GM23338 (cell line): ENCODE measurements at regions not wholly inside any gene's neighbourhood (a gene's known extent, or its start where the extent isn't known, plus 50 kb on each side); places are given as distances from the start of the nearest gene placed in this dataset.

Experiments used
- ATAC-seq: fragments of 200-7000 bp; cut with Tn5 transposase; 3 replicates; pipeline ENCODE4 v1.9.1; 2020
- DNase-seq: peaks from one replicate; pipeline ENCODE4 v3.0.0-alpha.2; 2015; ENCODE audit warnings: low spot score
- H2AFZ ChIP-seq: fragments of 200-600 bp; sonication (generic); 2 replicates; pipeline ENCODE4 v1.8.0; 2016; ENCODE audit warnings: antibody characterized with exemption, mild to moderate bottlenecking, moderate library complexity
- H3F3A ChIP-seq: fragments of 200-600 bp; sonication (generic); replicated peaks from 2 replicates; pipeline ENCODE4 v1.8.0; 2017; ENCODE audit warnings: antibody characterized with exemption, mixed run types, low read depth
- H3K27ac ChIP-seq: fragments of 200-600 bp; sonication (generic); 2 replicates; pipeline ENCODE4 v1.6.1; 2016; ENCODE audit warnings: low read depth
- H3K27me3 ChIP-seq: fragments of 200-600 bp; sonication (generic); 2 replicates; pipeline ENCODE4 v1.8.0; 2016; ENCODE audit warnings: mild to moderate bottlenecking, mixed run types, moderate library complexity; ENCODE audit not compliant: insufficient read depth
- H3K36me3 ChIP-seq: fragments of 200-600 bp; sonication (generic); 2 replicates; pipeline ENCODE4 v1.8.0; 2016; ENCODE audit warnings: mild to moderate bottlenecking; ENCODE audit not compliant: insufficient read depth
- H3K4me1 ChIP-seq: fragments of 200-600 bp; sonication (generic); 2 replicates; pipeline ENCODE4 v1.8.0; 2016; ENCODE audit warnings: mild to moderate bottlenecking, moderate library complexity; ENCODE audit not compliant: insufficient read depth
- H3K4me2 ChIP-seq: fragments of 200-600 bp; sonication (generic); 2 replicates; pipeline ENCODE4 v1.7.1; 2017; ENCODE audit warnings: mixed run types
- H3K4me3 ChIP-seq: fragments of 200-600 bp; sonication (generic); 2 replicates; pipeline ENCODE4 v1.6.1; 2016; ENCODE audit warnings: mixed run types
- H3K79me2 ChIP-seq: fragments of 200-600 bp; sonication (generic); replicated peaks from 2 replicates; pipeline ENCODE4 v1.8.0; 2017; ENCODE audit warnings: mild to moderate bottlenecking; ENCODE audit not compliant: insufficient read depth
- H3K9me2 ChIP-seq: fragments of 200-600 bp; sonication (generic); 2 replicates; pipeline ENCODE4 v1.8.0; 2017; ENCODE audit not compliant: insufficient read depth
- H4K20me1 ChIP-seq: fragments of 200-600 bp; sonication (generic); replicated peaks from 2 replicates; pipeline ENCODE4 v1.8.0; 2017; ENCODE audit warnings: mild to moderate bottlenecking; ENCODE audit not compliant: insufficient read depth
- H3K27ac Mint-ChIP-seq: 2 replicates; pipeline ENCODE4 v1.8.0; 2020; ENCODE audit warnings: inconsistent platforms, mild to moderate bottlenecking, moderate library complexity, mixed read lengths
- H3K27me3 Mint-ChIP-seq: 3 replicates; pipeline ENCODE4 v1.8.0; 2022; ENCODE audit warnings: low read depth, mild to moderate bottlenecking, moderate library complexity, mixed read lengths, inconsistent platforms; ENCODE audit not compliant: insufficient read depth, poor library complexity
- H3K36me3 Mint-ChIP-seq: 3 replicates; pipeline ENCODE4 v1.8.0; 2021; ENCODE audit warnings: low read depth, mild to moderate bottlenecking, inconsistent platforms, moderate library complexity, mixed read lengths
- H3K4me1 Mint-ChIP-seq: 3 replicates; pipeline ENCODE4 v1.8.0; 2020; ENCODE audit warnings: mild to moderate bottlenecking, inconsistent platforms, mixed read lengths
- H3K4me3 Mint-ChIP-seq: 3 replicates; pipeline ENCODE4 v1.8.0; 2021; ENCODE audit warnings: moderate library complexity, mild to moderate bottlenecking, inconsistent platforms, mixed read lengths
- H3K9me3 Mint-ChIP-seq: 3 replicates; pipeline ENCODE4 v1.8.0; 2020; ENCODE audit warnings: moderate library complexity, mild to moderate bottlenecking, inconsistent platforms, mixed read lengths
- CREB1 ChIP-seq: fragments of 250-450 bp; sonication (Bioruptor Pico); IDR thresholded peaks from 2 replicates; pipeline ENCODE4 v1.5.0; 2020; ENCODE audit warnings: low read depth, mild to moderate bottlenecking, moderate library complexity
- EZH2 ChIP-seq: fragments of 200-600 bp; sonication (generic); IDR thresholded peaks from one replicate; pipeline ENCODE4 v1.8.0; 2017; ENCODE audit warnings: antibody characterized with exemption, mild to moderate bottlenecking, low read depth; ENCODE audit not compliant: unreplicated experiment
- EZH2phosphoT487 ChIP-seq: fragments of 200-600 bp; sonication (generic); IDR thresholded peaks from one replicate; pipeline ENCODE4 v1.8.1; 2018; ENCODE audit warnings: antibody characterized with exemption; ENCODE audit not compliant: unreplicated experiment
- NANOG ChIP-seq: IDR thresholded peaks from 2 replicates; pipeline ENCODE4 v1.6.1; 2016; ENCODE audit warnings: antibody characterized with exemption, borderline replicate concordance
- POLR2AphosphoS5 ChIP-seq: IDR thresholded peaks from 2 replicates; pipeline ENCODE4 v1.6.1; 2016; ENCODE audit warnings: antibody characterized with exemption, low read depth
- STAT1 ChIP-seq: IDR thresholded peaks from one replicate; pipeline ENCODE4 v1.6.1; 2016; ENCODE audit warnings: antibody characterized with exemption; ENCODE audit not compliant: unreplicated experiment
- ZNF114 ChIP-seq: fragments of 250-450 bp; sonication (Bioruptor Pico); IDR thresholded peaks from 2 replicates; pipeline ENCODE4 v1.5.0; 2020; ENCODE audit warnings: mild to moderate bottlenecking, moderate library complexity
- ZNF331 ChIP-seq: fragments of 250-450 bp; sonication (Bioruptor Pico); IDR thresholded peaks from 2 replicates; pipeline ENCODE4 v1.5.0; 2020; ENCODE audit warnings: low read depth, mild to moderate bottlenecking, moderate library complexity
- TF ChIP-seq, protein P1 (sequence below): fragments of 250-450 bp; sonication (Bioruptor Pico); IDR thresholded peaks from 2 replicates; pipeline ENCODE4 v1.5.0; 2020; ENCODE audit warnings: mild to moderate bottlenecking, moderate library complexity
- TF ChIP-seq, protein P2 (sequence below): IDR thresholded peaks from 2 replicates; pipeline ENCODE4 v1.6.1; 2016; ENCODE audit warnings: antibody characterized with exemption
- TF ChIP-seq, protein P3 (sequence below), 2 experiments: fragments of 200-600 bp in 1 of 2; sonication (generic) in 1 of 2; conservative IDR thresholded peaks; 2 replicates each; pipeline versions ENCODE4 v1.5.1 to v1.6.1; 2016 to 2017; ENCODE audit warnings: antibody characterized with exemption in 2 of 2, low read depth in 2 of 2, mild to moderate bottlenecking in 2 of 2, moderate library complexity in 1 of 2

DNA sequence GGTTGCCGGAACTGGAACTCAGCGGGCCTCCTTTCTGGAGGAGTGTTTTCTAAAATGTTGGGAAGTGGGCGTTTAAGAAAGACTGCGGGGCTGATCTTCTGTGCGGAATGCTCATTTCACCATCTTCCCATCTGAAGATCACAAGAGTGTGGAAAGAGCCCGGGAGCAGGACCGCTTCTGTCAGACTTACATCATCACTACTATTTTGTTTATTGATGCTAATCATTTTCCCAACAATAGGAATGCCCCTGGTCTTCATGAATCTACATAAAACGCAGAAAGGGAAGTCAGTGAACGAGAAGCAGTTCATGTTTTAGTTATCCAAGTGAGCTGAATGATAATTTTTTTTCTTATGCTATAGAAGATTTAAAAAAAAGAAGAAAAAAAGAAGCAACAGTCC lies 447.8 kb upstream of the MKI67 start (continued):
- TF ChIP-seq, protein P1, sequence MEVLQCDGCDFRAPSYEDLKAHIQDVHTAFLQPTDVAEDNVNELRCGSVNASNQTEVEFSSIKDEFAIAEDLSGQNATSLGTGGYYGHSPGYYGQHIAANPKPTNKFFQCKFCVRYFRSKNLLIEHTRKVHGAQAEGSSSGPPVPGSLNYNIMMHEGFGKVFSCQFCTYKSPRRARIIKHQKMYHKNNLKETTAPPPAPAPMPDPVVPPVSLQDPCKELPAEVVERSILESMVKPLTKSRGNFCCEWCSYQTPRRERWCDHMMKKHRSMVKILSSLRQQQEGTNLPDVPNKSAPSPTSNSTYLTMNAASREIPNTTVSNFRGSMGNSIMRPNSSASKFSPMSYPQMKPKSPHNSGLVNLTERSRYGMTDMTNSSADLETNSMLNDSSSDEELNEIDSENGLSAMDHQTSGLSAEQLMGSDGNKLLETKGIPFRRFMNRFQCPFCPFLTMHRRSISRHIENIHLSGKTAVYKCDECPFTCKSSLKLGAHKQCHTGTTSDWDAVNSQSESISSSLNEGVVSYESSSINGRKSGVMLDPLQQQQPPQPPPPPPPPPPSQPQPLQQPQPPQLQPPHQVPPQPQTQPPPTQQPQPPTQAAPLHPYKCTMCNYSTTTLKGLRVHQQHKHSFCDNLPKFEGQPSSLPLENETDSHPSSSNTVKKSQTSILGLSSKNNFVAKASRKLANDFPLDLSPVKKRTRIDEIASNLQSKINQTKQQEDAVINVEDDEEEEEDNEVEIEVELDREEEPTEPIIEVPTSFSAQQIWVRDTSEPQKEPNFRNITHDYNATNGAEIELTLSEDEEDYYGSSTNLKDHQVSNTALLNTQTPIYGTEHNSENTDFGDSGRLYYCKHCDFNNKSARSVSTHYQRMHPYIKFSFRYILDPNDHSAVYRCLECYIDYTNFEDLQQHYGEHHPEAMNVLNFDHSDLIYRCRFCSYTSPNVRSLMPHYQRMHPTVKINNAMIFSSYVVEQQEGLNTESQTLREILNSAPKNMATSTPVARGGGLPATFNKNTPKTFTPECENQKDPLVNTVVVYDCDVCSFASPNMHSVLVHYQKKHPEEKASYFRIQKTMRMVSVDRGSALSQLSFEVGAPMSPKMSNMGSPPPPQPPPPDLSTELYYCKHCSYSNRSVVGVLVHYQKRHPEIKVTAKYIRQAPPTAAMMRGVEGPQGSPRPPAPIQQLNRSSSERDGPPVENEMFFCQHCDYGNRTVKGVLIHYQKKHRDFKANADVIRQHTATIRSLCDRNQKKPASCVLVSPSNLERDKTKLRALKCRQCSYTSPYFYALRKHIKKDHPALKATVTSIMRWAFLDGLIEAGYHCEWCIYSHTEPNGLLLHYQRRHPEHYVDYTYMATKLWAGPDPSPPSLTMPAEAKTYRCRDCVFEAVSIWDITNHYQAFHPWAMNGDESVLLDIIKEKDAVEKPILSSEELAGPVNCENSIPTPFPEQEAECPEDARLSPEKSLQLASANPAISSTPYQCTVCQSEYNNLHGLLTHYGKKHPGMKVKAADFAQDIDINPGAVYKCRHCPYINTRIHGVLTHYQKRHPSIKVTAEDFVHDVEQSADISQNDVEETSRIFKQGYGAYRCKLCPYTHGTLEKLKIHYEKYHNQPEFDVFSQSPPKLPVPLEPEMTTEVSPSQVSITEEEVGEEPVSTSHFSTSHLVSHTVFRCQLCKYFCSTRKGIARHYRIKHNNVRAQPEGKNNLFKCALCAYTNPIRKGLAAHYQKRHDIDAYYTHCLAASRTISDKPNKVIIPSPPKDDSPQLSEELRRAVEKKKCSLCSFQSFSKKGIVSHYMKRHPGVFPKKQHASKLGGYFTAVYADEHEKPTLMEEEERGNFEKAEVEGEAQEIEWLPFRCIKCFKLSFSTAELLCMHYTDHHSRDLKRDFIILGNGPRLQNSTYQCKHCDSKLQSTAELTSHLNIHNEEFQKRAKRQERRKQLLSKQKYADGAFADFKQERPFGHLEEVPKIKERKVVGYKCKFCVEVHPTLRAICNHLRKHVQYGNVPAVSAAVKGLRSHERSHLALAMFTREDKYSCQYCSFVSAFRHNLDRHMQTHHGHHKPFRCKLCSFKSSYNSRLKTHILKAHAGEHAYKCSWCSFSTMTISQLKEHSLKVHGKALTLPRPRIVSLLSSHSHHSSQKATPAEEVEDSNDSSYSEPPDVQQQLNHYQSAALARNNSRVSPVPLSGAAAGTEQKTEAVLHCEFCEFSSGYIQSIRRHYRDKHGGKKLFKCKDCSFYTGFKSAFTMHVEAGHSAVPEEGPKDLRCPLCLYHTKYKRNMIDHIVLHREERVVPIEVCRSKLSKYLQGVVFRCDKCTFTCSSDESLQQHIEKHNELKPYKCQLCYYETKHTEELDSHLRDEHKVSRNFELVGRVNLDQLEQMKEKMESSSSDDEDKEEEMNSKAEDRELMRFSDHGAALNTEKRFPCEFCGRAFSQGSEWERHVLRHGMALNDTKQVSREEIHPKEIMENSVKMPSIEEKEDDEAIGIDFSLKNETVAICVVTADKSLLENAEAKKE (CRISPR knock-in tag): no peak
- no peak for TF ChIP-seq NANOG
- TF ChIP-seq EZH2: no peak
- TF ChIP-seq EZH2phosphoT487: no peak
- no peak for TF ChIP-seq POLR2AphosphoS5
- no peak for TF ChIP-seq CREB1

DNA sequence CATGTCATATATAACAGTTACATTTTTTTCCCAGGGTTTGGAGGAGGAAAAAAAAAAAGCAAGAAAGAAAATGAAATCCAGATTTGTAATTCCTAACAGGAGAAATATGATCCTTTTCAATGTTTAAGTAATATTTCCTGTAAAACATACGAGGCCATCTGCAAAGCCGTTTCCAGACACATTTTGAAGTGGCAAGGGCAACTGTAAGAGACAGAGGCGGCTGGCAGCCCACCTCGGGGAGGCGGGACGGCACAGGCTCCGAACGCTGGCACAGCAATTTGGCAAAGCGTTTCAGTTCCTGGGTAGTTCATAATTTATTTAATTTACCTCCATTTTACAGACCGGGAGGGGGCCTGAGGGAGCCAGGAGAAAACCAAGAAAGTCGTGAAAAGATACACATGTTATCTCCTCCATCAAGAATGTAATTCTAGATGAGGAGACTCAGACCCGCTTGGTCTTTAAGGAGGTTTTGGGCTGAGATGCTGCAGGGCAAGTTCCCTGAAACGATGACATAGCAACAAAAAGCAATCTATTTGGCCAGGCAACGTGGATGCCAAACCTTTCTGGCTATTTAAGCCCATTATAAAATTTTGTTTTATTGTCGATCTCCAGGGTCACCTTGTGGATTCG lies 448.5 kb upstream of the MKI67 start:
- no peaks in the 10 kb centered on the region for H4K20me1 ChIP-seq
- H3F3A ChIP-seq: no peaks in the 10 kb centered on the region
- H3K36me3 ChIP-seq: no peaks in the 10 kb centered on the region
- peaks cover 64% of the 10 kb centered on the region for H3K4me1 Mint-ChIP-seq
- no peak overlapping the region for H2AFZ ChIP-seq
- peaks cover 9% of the 10 kb centered on the region; the same call in 2 of the 3 replicates for H3K9me3 Mint-ChIP-seq
- H3K27me3 Mint-ChIP-seq: peaks cover 26% of the 10 kb centered on the region
- peaks cover 19% of the 10 kb centered on the region for H3K4me1 ChIP-seq
- no peak overlapping the region for H3K4me3 ChIP-seq
- no peak overlapping the region for H3K4me2 ChIP-seq
- H3K9me2 ChIP-seq: peaks cover 17% of the 10 kb centered on the region
- no peak overlapping the region for H3K27ac Mint-ChIP-seq
- no peak overlapping the region for H3K4me3 Mint-ChIP-seq
- H3K36me3 Mint-ChIP-seq: peaks cover 14% of the 10 kb centered on the region; the same call in 2 of the 3 replicates
- no peaks in the 10 kb centered on the region for H3K27me3 ChIP-seq
- ATAC-seq (no peak), DNase-seq (no peak)
- no peaks in the 10 kb centered on the region for H3K79me2 ChIP-seq
- H3K27ac ChIP-seq: no peak overlapping the region
- TF ChIP-seq STAT1 (no peak), CREB1 (no peak), EZH2phosphoT487 (no peak), ZNF331 (CRISPR knock-in tag) (no peak), POLR2AphosphoS5 (no peak), ZNF114 (no peak), EZH2 (no peak)
- TF ChIP-seq, protein P2, sequence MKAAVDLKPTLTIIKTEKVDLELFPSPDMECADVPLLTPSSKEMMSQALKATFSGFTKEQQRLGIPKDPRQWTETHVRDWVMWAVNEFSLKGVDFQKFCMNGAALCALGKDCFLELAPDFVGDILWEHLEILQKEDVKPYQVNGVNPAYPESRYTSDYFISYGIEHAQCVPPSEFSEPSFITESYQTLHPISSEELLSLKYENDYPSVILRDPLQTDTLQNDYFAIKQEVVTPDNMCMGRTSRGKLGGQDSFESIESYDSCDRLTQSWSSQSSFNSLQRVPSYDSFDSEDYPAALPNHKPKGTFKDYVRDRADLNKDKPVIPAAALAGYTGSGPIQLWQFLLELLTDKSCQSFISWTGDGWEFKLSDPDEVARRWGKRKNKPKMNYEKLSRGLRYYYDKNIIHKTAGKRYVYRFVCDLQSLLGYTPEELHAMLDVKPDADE: no peak
- TF ChIP-seq, protein P3, sequence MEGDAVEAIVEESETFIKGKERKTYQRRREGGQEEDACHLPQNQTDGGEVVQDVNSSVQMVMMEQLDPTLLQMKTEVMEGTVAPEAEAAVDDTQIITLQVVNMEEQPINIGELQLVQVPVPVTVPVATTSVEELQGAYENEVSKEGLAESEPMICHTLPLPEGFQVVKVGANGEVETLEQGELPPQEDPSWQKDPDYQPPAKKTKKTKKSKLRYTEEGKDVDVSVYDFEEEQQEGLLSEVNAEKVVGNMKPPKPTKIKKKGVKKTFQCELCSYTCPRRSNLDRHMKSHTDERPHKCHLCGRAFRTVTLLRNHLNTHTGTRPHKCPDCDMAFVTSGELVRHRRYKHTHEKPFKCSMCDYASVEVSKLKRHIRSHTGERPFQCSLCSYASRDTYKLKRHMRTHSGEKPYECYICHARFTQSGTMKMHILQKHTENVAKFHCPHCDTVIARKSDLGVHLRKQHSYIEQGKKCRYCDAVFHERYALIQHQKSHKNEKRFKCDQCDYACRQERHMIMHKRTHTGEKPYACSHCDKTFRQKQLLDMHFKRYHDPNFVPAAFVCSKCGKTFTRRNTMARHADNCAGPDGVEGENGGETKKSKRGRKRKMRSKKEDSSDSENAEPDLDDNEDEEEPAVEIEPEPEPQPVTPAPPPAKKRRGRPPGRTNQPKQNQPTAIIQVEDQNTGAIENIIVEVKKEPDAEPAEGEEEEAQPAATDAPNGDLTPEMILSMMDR (conservative IDR thresholded peaks at IDR 0.05; ENCODE audit: low read depth in 2 of 2): no peak
